Endothelial cell of umbilical vein (primary cell): ENCODE measurements at regions not wholly inside any gene's neighbourhood (a gene's known extent, or its start where the extent isn't known, plus 50 kb on each side); places are given as distances from the start of the nearest gene placed in this dataset.

Source experiments
- BruUV-seq: library from RNA; stranded (reverse); fragments of 400-500 nt; replicated peaks from 2 replicates; lab custom pipeline; 2021; lab: Mats Ljungman, UMichigan
- CTCF ChIA-PET: fragments of 300-600, 350-600 bp; sonication (Branson Sonifier 250); formaldehyde crosslinking; loops from one replicate; lab custom pipeline; 2021; ENCODE audit warnings: antibody characterized with exemption, inconsistent platforms; lab: Charles Lee
- POLR2A ChIA-PET: fragments of 300-600, 350-600 bp; sonication (Branson Sonifier 250); formaldehyde crosslinking; loops from one replicate; lab custom pipeline; 2021; ENCODE audit warnings: antibody characterized with exemption, inconsistent platforms; lab: Charles Lee
- DNase-seq: peaks from one replicate; pipeline ENCODE4 v3.0.0-alpha.2; 2011; ENCODE audit warnings: low read depth, low spot score
- FAIRE-seq: peaks from 2 replicates; lab custom pipeline; 2011; peaks lifted over from hg19 to GRCh38; lab: Jason Lieb, UNC
- H2AFZ ChIP-seq: 2 replicates; pipeline ENCODE4 v1.6.0; 2012; ENCODE audit warnings: low read depth, low read length, control low read depth, inconsistent platforms
- H3K27ac ChIP-seq: 2 replicates; pipeline ENCODE4 v1.5.1; 2011; ENCODE audit warnings: low read depth, mild to moderate bottlenecking, control low read depth, low read length, moderate library complexity; ENCODE audit not compliant: insufficient read depth
- H3K27me3 ChIP-seq, 2 experiments: 2 replicates each; pipeline versions ENCODE4 v1.6.0 to v1.6.1; 2011; ENCODE audit warnings: low read length in 2 of 2, mixed read lengths in 1 of 2; ENCODE audit not compliant: control insufficient read depth in 2 of 2, insufficient read depth in 2 of 2
- H3K36me3 ChIP-seq, 2 experiments: 2 replicates in 1 of 2; 3 replicates in 1 of 2; pipeline ENCODE4 v1.5.1; 2011; ENCODE audit warnings: low read length in 2 of 2, mild to moderate bottlenecking in 1 of 2, moderate library complexity in 1 of 2; ENCODE audit not compliant: control insufficient read depth in 2 of 2, insufficient read depth in 2 of 2; ENCODE audit errors: extremely low read depth in 1 of 2
- H3K4me1 ChIP-seq: 3 replicates; pipeline ENCODE4 v1.5.1; 2011; ENCODE audit warnings: mild to moderate bottlenecking, low read length; ENCODE audit not compliant: control insufficient read depth, insufficient read depth; ENCODE audit errors: extremely low read depth
- H3K4me2 ChIP-seq: 2 replicates; pipeline ENCODE4 v1.6.1; 2011; ENCODE audit warnings: low read length, control low read depth, mixed read lengths; ENCODE audit not compliant: insufficient read depth
- H3K4me3 ChIP-seq, 3 experiments: fragments of 200-600 bp in 1 of 3; sonication (generic), shearing (Covaris generic) in 1 of 3; replicated peaks in 1 of 3; 2 replicates each; pipeline ENCODE4 v1.5.1; 2011 to 2016; ENCODE audit warnings: control low read depth in 3 of 3, low read length in 3 of 3, mild to moderate bottlenecking in 2 of 3, inconsistent platforms in 1 of 3, low read depth in 1 of 3, moderate library complexity in 1 of 3; ENCODE audit not compliant: insufficient read depth in 1 of 3
- H3K79me2 ChIP-seq: 2 replicates; pipeline ENCODE4 v1.6.0; 2012; ENCODE audit warnings: low read length, inconsistent platforms; ENCODE audit not compliant: control insufficient read depth, insufficient read depth
- H3K9ac ChIP-seq: replicated peaks from 2 replicates; pipeline ENCODE3; 2011; ENCODE audit warnings: low read length, control low read depth; ENCODE audit not compliant: insufficient read depth; ENCODE audit errors: extremely low read depth
- H3K9me1 ChIP-seq: replicated peaks from 3 replicates; pipeline ENCODE4 v1.6.0; 2011; ENCODE audit warnings: mild to moderate bottlenecking, low read length; ENCODE audit not compliant: control insufficient read depth, insufficient read depth; ENCODE audit errors: extremely low read depth
- H3K9me3 ChIP-seq: replicated peaks from 2 replicates; pipeline ENCODE4 v1.5.1; 2012; ENCODE audit warnings: low read length, inconsistent platforms; ENCODE audit not compliant: control insufficient read depth, insufficient read depth
- H4K20me1 ChIP-seq: replicated peaks from 2 replicates; pipeline ENCODE3; 2011; ENCODE audit warnings: mild to moderate bottlenecking, low read length; ENCODE audit not compliant: control insufficient read depth, insufficient read depth; ENCODE audit errors: extremely low read depth
- EZH2 ChIP-seq: IDR thresholded peaks from 2 replicates; pipeline ENCODE4 v1.6.1; 2012; ENCODE audit warnings: borderline replicate concordance, low read depth, mild to moderate bottlenecking, moderate library complexity, low read length, inconsistent platforms; ENCODE audit not compliant: severe bottlenecking
- FOS ChIP-seq: IDR thresholded peaks from 2 replicates; pipeline ENCODE4 v1.6.1; 2011; ENCODE audit warnings: mild to moderate bottlenecking, low read length, moderate library complexity, borderline replicate concordance; ENCODE audit not compliant: insufficient read depth
- GATA2 ChIP-seq: IDR thresholded peaks from 2 replicates; pipeline ENCODE4 v1.7.0; 2011; ENCODE audit warnings: low read depth, mild to moderate bottlenecking, moderate library complexity, mixed read lengths, low read length; ENCODE audit not compliant: insufficient read length, insufficient read depth
- JUN ChIP-seq: IDR thresholded peaks from 2 replicates; pipeline ENCODE4 v1.6.1; 2011; ENCODE audit warnings: borderline replicate concordance, low read depth; ENCODE audit not compliant: insufficient read length, insufficient read depth
- MYC ChIP-seq: IDR thresholded peaks from one replicate; pipeline ENCODE4 v1.6.1; 2011; ENCODE audit warnings: mild to moderate bottlenecking, low read depth, low read length
- POLR2A ChIP-seq: IDR thresholded peaks from 2 replicates; pipeline ENCODE4 v1.6.1; 2012; ENCODE audit warnings: low read depth, mild to moderate bottlenecking, control low read depth, low read length
- POLR2AphosphoS5 ChIP-seq: IDR thresholded peaks from 2 replicates; pipeline ENCODE4 v1.6.1; 2012; ENCODE audit warnings: low read depth, mild to moderate bottlenecking, control low read depth, low read length, moderate library complexity; ENCODE audit not compliant: insufficient read depth
- dilution Hi-C: fragments of 300-500 bp; cut with MboI; formaldehyde crosslinking; loops from one replicate; pipeline ENCODE4 v1.15.0; 2019; ENCODE audit warnings: low sequenced_read_pairs; ENCODE audit not compliant: extremely low pct_ligation_motif_present
- intact Hi-C: fragments of 100-400 bp; cut with micrococcal nuclease; formaldehyde crosslinking; loops from one replicate; pipeline ENCODE4 v1.10.0; 2022
- TF ChIP-seq, protein P1 (sequence below): IDR thresholded peaks from 2 replicates; pipeline ENCODE4 v1.6.1; 2011; ENCODE audit not compliant: insufficient read depth, insufficient read length
- TF ChIP-seq, protein P2 (sequence below), 2 donors: IDR thresholded peaks; 1 replicate in 1 of 2; 2 replicates in 1 of 2; pipeline ENCODE4 v1.5.1; 2011; ENCODE audit warnings: low read length in 2 of 2, mild to moderate bottlenecking in 2 of 2, moderate library complexity in 2 of 2, control low read depth in 1 of 2, inconsistent platforms in 1 of 2, low read depth in 1 of 2; ENCODE audit not compliant: insufficient read depth in 1 of 2; ENCODE audit errors: extremely low read depth in 1 of 2

DNA sequence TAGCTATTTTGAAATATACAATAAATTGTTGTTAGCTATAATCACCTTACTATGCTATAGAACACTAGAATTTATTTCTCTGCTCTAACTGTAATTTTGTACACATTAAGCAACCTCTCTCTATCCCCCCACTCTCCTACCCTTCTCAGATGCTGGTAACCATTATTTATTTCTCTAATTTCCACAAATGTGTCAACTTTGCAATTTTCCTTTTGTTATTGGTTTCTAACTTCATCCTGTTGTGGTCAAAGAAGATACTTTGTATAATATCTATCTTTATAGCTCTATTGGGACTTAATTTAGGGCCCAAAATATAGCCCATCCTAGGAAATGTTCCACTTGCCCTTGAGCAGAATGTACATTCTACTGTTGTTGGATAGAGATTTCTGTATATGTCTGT is 229.3 kb downstream of the SATB1 start:
- Histone ChIP-seq H4K20me1 (no peaks in the 10 kb centered on the region), H3K4me2 (no peak overlapping the region), H3K27me3 (no peaks in the 10 kb centered on the region), H3K9ac (no peak overlapping the region), H3K4me1 (no peaks in the 10 kb centered on the region), H3K27ac (no peak overlapping the region), H3K36me3 (no peaks in the 10 kb centered on the region), H2AFZ (no peak overlapping the region), H3K79me2 (no peaks in the 10 kb centered on the region), H3K9me1 (no peaks in the 10 kb centered on the region), H3K4me3 (no peak overlapping the region), H3K9me3 (no peaks in the 10 kb centered on the region)
- ChIA-PET CTCF (no interaction called here), POLR2A (no interaction called here)
- no peak for FAIRE-seq
- DNase-seq = no peak
- intact Hi-C loops (no loop called here), dilution Hi-C loops (no loop called here)
- no peak for TF ChIP-seq POLR2A
- TF ChIP-seq, protein P1, sequence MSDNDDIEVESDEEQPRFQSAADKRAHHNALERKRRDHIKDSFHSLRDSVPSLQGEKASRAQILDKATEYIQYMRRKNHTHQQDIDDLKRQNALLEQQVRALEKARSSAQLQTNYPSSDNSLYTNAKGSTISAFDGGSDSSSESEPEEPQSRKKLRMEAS = no peak
- TF ChIP-seq GATA2 = no peak
- no TSS peak for BruUV-seq

DNA sequence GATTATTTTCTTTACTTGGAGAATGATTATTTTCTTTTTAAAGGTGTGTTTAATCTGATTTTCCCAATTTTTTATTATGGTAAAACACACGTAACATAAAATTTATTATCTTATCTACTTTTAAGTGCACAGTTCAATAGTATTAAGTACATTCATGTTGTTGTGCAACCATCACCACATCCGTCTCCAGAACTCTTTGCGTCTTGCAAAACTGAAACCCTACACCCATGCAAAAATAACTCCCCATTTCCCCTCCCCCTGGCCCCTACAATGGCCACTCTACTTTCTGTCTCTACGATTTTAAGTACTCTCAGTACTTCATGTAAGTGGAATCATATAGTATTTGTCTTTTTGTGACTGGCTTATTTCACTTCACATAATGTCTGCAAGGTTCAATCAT is 230.7 kb downstream of the SATB1 start:
- no peaks in the 10 kb centered on the region for H3K36me3 ChIP-seq
- H3K9ac ChIP-seq = no peak overlapping the region
- intact Hi-C loops (no loop called here), dilution Hi-C loops (no loop called here)
- no peaks in the 10 kb centered on the region for H3K79me2 ChIP-seq
- FAIRE-seq = no peak
- H3K9me1 ChIP-seq = no peaks in the 10 kb centered on the region
- no peak overlapping the region for H3K4me2 ChIP-seq
- no TSS peak for BruUV-seq
- DNase-seq = no peak
- POLR2A ChIA-PET = no interaction called here
- no peak overlapping the region for H2AFZ ChIP-seq
- TF ChIP-seq FOS = no peak
- no peak for TF ChIP-seq MYC
- TF ChIP-seq JUN = no peak
- no peak for TF ChIP-seq POLR2A
- TF ChIP-seq, protein P2, sequence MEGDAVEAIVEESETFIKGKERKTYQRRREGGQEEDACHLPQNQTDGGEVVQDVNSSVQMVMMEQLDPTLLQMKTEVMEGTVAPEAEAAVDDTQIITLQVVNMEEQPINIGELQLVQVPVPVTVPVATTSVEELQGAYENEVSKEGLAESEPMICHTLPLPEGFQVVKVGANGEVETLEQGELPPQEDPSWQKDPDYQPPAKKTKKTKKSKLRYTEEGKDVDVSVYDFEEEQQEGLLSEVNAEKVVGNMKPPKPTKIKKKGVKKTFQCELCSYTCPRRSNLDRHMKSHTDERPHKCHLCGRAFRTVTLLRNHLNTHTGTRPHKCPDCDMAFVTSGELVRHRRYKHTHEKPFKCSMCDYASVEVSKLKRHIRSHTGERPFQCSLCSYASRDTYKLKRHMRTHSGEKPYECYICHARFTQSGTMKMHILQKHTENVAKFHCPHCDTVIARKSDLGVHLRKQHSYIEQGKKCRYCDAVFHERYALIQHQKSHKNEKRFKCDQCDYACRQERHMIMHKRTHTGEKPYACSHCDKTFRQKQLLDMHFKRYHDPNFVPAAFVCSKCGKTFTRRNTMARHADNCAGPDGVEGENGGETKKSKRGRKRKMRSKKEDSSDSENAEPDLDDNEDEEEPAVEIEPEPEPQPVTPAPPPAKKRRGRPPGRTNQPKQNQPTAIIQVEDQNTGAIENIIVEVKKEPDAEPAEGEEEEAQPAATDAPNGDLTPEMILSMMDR (IDR thresholded peaks at IDR 0.05; ENCODE audit: extremely low read depth in 1 of 2, insufficient read depth in 1 of 2, low read depth in 1 of 2, low read length in 2 of 2) = no peak
- TF ChIP-seq POLR2AphosphoS5 = no peak
- no peak for TF ChIP-seq GATA2
- TF ChIP-seq, protein P1 = no peak
- TF ChIP-seq EZH2 = no peak
- no peaks in the 10 kb centered on the region for H4K20me1 ChIP-seq
- CTCF ChIA-PET = no interaction called here
- no peak overlapping the region for H3K27ac ChIP-seq
- no peaks in the 10 kb centered on the region for H3K9me3 ChIP-seq
- H3K27me3 ChIP-seq = no peaks in the 10 kb centered on the region
- no peak overlapping the region for H3K4me3 ChIP-seq
- H3K4me1 ChIP-seq = no peaks in the 10 kb centered on the region
